K562 (cell line): ENCODE measurements at regions not wholly inside any gene's neighbourhood (a gene's known extent, or its start where the extent isn't known, plus 50 kb on each side); places are given as distances from the start of the nearest gene placed in this dataset.

Experiments used
- ATAC-seq: fragments of 200-7000 bp; cut with Tn5 transposase; 3 replicates; pipeline ENCODE4 v1.9.1; 2020; ENCODE audit warnings: moderate library complexity
- BruUV-seq: library from RNA; stranded (reverse); fragments of 400-500 nt; replicated peaks from 2 replicates; lab custom pipeline; 2021; lab: Mats Ljungman, UMichigan
- CTCF ChIA-PET: fragments of 300-600 bp; formaldehyde crosslinking; extraction: SDS; loops from one replicate; lab custom pipeline; 2021; ENCODE audit warnings: low intra/inter-chr PET ratio; lab: Yijun Ruan, JAX
- POLR2A ChIA-PET: fragments of 300-600, 350-650 bp; sonication (Branson Sonifier 250); formaldehyde crosslinking; extraction: SDS; loops from one replicate; lab custom pipeline; 2021; ENCODE audit warnings: antibody characterized with exemption, inconsistent platforms; lab: Yijun Ruan, JAX
- DNase-seq, 4 experiments: peaks; one replicate each; pipeline versions ENCODE4 v3.0.0 to v3.0.0-alpha.2; 2011 to 2018; ENCODE audit warnings: low spot score in 3 of 4, mixed read lengths in 3 of 4; ENCODE audit errors: extremely low read depth in 1 of 4
- FAIRE-seq: peaks from 2 replicates; lab custom pipeline; 2011; peaks lifted over from hg19 to GRCh38; lab: Jason Lieb, UNC
- H2AFZ ChIP-seq: 2 replicates; pipeline ENCODE4 v1.6.0; 2011; ENCODE audit warnings: low read depth, low read length, control low read depth, inconsistent platforms
- H3K27ac ChIP-seq: fragments of 200-600 bp; 3 replicates; pipeline ENCODE4 v1.8.0; 2011; ENCODE audit warnings: low read depth, mild to moderate bottlenecking, control low read depth, inconsistent platforms, low read length, moderate library complexity, mixed read lengths; ENCODE audit errors: extremely low read depth
- H3K27me3 ChIP-seq, 2 experiments: fragments of 300-600 bp in 1 of 2; 2 replicates in 1 of 2; 3 replicates in 1 of 2; pipeline versions ENCODE4 v1.6.0 to v1.8.0; 2011; ENCODE audit warnings: inconsistent platforms in 2 of 2, low read length in 2 of 2, mild to moderate bottlenecking in 1 of 2, mixed read lengths in 1 of 2, moderate library complexity in 1 of 2; ENCODE audit not compliant: control insufficient read depth in 2 of 2, insufficient read depth in 2 of 2
- H3K36me3 ChIP-seq: fragments of 300-600 bp; 3 replicates; pipeline ENCODE4 v1.8.0; 2011; ENCODE audit warnings: mild to moderate bottlenecking, low read length, inconsistent platforms; ENCODE audit not compliant: control insufficient read depth, insufficient read depth
- H3K4me1 ChIP-seq, 2 experiments: fragments of 200-600 bp in 1 of 2; replicated peaks in 1 of 2; 2 replicates in 1 of 2; 3 replicates in 1 of 2; pipeline versions ENCODE4 v1.5.1 to v1.8.0; 2011; ENCODE audit warnings: inconsistent platforms in 2 of 2, low read length in 2 of 2, mild to moderate bottlenecking in 1 of 2, mixed read lengths in 1 of 2, moderate library complexity in 1 of 2; ENCODE audit not compliant: control insufficient read depth in 2 of 2, insufficient read depth in 2 of 2
- H3K4me2 ChIP-seq: 2 replicates; pipeline ENCODE4 v1.6.1; 2011; ENCODE audit warnings: low read length, control low read depth, inconsistent platforms, mixed read lengths; ENCODE audit not compliant: insufficient read depth
- H3K4me3 ChIP-seq: fragments of 200-600 bp; sonication (generic), shearing (Covaris generic); 2 replicates; pipeline ENCODE4 v1.5.1; 2016; ENCODE audit warnings: control low read depth, inconsistent platforms
- H3K79me2 ChIP-seq: fragments of 200-600 bp; 3 replicates; pipeline ENCODE4 v1.8.0; 2011; ENCODE audit warnings: low read length, inconsistent platforms; ENCODE audit not compliant: control insufficient read depth, insufficient read depth
- H3K9ac ChIP-seq, 2 experiments: 2 replicates each; pipeline versions ENCODE4 v1.6.0 to v1.6.1; 2011; ENCODE audit warnings: low read depth in 2 of 2, low read length in 2 of 2, control low read depth in 1 of 2, inconsistent platforms in 1 of 2, mild to moderate bottlenecking in 1 of 2, mixed read lengths in 1 of 2; ENCODE audit not compliant: insufficient read depth in 1 of 2
- H3K9me1 ChIP-seq: one replicate; pipeline ENCODE4 v1.6.0; 2011; ENCODE audit warnings: inconsistent platforms, mild to moderate bottlenecking, low read length, moderate library complexity; ENCODE audit not compliant: control insufficient read depth, insufficient read depth
- H3K9me3 ChIP-seq: replicated peaks from 2 replicates; pipeline ENCODE4 v1.5.1; 2011; ENCODE audit warnings: low read depth, low read length, inconsistent platforms; ENCODE audit not compliant: control insufficient read depth, insufficient read depth
- H4K20me1 ChIP-seq: replicated peaks from 2 replicates; pipeline ENCODE4 v1.6.1; 2011; ENCODE audit warnings: low read length, inconsistent platforms, mixed read lengths; ENCODE audit not compliant: control insufficient read depth, insufficient read depth
- ATF7 ChIP-seq: fragments of 450-650 bp; IDR thresholded peaks from 2 replicates; pipeline ENCODE4 v1.7.1; 2014; ENCODE audit warnings: mild to moderate bottlenecking, moderate library complexity
- CBFA2T3 ChIP-seq: fragments of 450-650 bp; IDR thresholded peaks from 2 replicates; pipeline ENCODE4 v1.6.1; 2017
- IRF2 ChIP-seq: sonication (generic); formaldehyde crosslinking; IDR thresholded peaks from 2 replicates; pipeline ENCODE4 v1.8.1; 2022; ENCODE audit warnings: mild to moderate bottlenecking, missing genetic modification reagents
- MEF2D ChIP-seq: conservative IDR thresholded peaks from 2 replicates; pipeline ENCODE4 v1.6.1; 2016; ENCODE audit warnings: low read depth, missing genetic modification characterization, missing compliant biosample characterization
- NFIC ChIP-seq: fragments of 450-650 bp; IDR thresholded peaks from 2 replicates; pipeline ENCODE4 v1.6.1; 2017; ENCODE audit warnings: mild to moderate bottlenecking, inconsistent platforms
- ZNF24 ChIP-seq: fragments of 450-650 bp; IDR thresholded peaks from 2 replicates; pipeline ENCODE4 v1.6.1; 2016
- ZNF57 ChIP-seq: fragments of 450-650 bp; formaldehyde crosslinking; IDR thresholded peaks from 2 replicates; pipeline ENCODE4 v1.4.0; 2020; ENCODE audit warnings: mild to moderate bottlenecking, moderate library complexity
- WGBS: fragments of 100-300 bp; shearing (Covaris generic); methylation state at CpG from one replicate; pipeline ENCODE4 v1.1.6; 2016; ENCODE audit warnings: low coverage, mixed read lengths; ENCODE audit not compliant: insufficient coverage; ENCODE audit errors: missing lambda C conversion rate; 5-methylcytosine and 5-hydroxymethylcytosine counted together
- in situ Hi-C: fragments of 300-500 bp; cut with MboI; formaldehyde crosslinking; loops from 4 replicates; pipeline ENCODE4 v1.15.0; 2018; ENCODE audit warnings: inconsistent platforms, mixed read lengths
- intact Hi-C: fragments of 100-400 bp; cut with micrococcal nuclease; formaldehyde crosslinking; loops from 2 replicates; pipeline ENCODE4 v1.14.2; 2022
- TF ChIP-seq, protein P1 (sequence below), 2 experiments: fragments of 450-650 bp in 1 of 2; sonication (generic) in 1 of 2; formaldehyde crosslinking in 1 of 2; IDR thresholded peaks; 2 replicates each; pipeline versions ENCODE4 v1.7.1 to v1.9.0; 2016 to 2022; ENCODE audit warnings: inconsistent platforms in 1 of 2, mild to moderate bottlenecking in 1 of 2, missing genetic modification reagents in 1 of 2

DNA sequence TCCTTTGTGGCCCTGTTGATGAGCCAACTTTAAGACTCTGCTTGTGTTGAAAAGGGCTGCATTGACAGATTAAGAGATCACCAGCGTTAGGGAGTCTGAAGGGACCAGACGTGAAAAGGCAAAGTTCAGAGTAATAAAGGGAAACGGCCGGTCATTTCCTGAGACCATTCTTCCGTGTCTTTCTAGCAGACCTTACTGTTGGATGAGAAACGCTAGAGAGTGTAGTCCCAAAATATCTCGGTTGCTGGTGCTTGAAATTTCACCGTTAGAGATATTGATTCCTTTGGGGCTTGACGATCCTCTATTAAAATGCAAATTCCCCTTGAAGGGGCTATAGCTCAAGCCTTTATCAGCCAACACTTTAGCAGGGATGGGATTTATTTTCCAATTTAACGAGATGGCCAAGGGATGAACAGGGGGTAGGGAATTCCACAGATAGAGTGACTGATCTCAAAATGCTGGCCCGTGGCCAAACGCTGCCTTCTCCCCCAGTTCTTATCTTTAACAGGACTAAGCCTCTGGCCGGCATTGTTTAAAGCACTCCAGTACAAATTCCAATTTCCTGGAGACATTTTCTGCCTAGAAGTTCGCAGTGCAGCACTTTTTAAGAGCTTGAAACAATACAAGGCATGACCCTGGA lies 250.4 kb downstream of the TJP1 start:
- Histone ChIP-seq H4K20me1 (no peaks in the 10 kb centered on the region), H3K4me2 (no peak overlapping the region), H3K79me2 (no peaks in the 10 kb centered on the region), H3K36me3 (no peaks in the 10 kb centered on the region), H3K9me1 (no peaks in the 10 kb centered on the region), H3K27ac (no peak overlapping the region), H3K4me1 (no peaks in the 10 kb centered on the region), H3K9me3 (no peaks in the 10 kb centered on the region), H2AFZ (no peak overlapping the region), H3K9ac (no peak overlapping the region), H3K4me3 (no peak overlapping the region), H3K27me3 (no peaks in the 10 kb centered on the region)
- intact Hi-C loops (no loop called here), in situ Hi-C loops (no loop called here)
- peak; percentile 23 for FAIRE-seq
- 1% methylated on average over 13 of the region's 14 CpGs for WGBS
- ChIA-PET POLR2A (no interaction called here), CTCF (no interaction called here)
- no TSS peak for BruUV-seq
- peak in 2 of 4 experiments; percentile 9 to 18 for DNase-seq
- no peak for ATAC-seq
- peak; percentile 76 for TF ChIP-seq NFIC
- no peak for TF ChIP-seq IRF2 (CRISPR knock-in tag)
- TF ChIP-seq ZNF24, result 0 out of 2 replicates have a peak, but pooled peaks have one; percentile 27
- no peak for TF ChIP-seq CBFA2T3
- no peak for TF ChIP-seq ATF7
- no peak for TF ChIP-seq ZNF57
- TF ChIP-seq, protein P1, sequence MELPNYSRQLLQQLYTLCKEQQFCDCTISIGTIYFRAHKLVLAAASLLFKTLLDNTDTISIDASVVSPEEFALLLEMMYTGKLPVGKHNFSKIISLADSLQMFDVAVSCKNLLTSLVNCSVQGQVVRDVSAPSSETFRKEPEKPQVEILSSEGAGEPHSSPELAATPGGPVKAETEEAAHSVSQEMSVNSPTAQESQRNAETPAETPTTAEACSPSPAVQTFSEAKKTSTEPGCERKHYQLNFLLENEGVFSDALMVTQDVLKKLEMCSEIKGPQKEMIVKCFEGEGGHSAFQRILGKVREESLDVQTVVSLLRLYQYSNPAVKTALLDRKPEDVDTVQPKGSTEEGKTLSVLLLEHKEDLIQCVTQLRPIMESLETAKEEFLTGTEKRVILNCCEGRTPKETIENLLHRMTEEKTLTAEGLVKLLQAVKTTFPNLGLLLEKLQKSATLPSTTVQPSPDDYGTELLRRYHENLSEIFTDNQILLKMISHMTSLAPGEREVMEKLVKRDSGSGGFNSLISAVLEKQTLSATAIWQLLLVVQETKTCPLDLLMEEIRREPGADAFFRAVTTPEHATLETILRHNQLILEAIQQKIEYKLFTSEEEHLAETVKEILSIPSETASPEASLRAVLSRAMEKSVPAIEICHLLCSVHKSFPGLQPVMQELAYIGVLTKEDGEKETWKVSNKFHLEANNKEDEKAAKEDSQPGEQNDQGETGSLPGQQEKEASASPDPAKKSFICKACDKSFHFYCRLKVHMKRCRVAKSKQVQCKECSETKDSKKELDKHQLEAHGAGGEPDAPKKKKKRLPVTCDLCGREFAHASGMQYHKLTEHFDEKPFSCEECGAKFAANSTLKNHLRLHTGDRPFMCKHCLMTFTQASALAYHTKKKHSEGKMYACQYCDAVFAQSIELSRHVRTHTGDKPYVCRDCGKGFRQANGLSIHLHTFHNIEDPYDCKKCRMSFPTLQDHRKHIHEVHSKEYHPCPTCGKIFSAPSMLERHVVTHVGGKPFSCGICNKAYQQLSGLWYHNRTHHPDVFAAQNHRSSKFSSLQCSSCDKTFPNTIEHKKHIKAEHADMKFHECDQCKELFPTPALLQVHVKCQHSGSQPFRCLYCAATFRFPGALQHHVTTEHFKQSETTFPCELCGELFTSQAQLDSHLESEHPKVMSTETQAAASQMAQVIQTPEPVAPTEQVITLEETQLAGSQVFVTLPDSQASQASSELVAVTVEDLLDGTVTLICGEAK (IDR thresholded peaks at IDR 0.05), result no peak
- TF ChIP-seq, protein P1 (CRISPR knock-in tag; IDR thresholded peaks at IDR 0.05), result no peak
- TF ChIP-seq MEF2D (tag), result no peak
